Renal cortical epithelial cell (primary cell): ENCODE measurements at regions not wholly inside any gene's neighbourhood (a gene's known extent, or its start where the extent isn't known, plus 50 kb on each side); places are given as distances from the start of the nearest gene placed in this dataset.
"Not testable (repeated sequence)": the region's sequence is repeated elsewhere in the genome, so short reads cannot be mapped to it uniquely, and the experiment has no call there.

ENCODE experiments used
- DNase-seq: peaks from one replicate; pipeline ENCODE4 v3.0.0-alpha.2; 2011; ENCODE audit warnings: low read depth

GRCh38 chr2:163085366-163086024 lies 246.9 kb upstream of the KCNH7 start:
- not testable (repeated sequence) for DNase-seq

GRCh38 chr2:163081754-163082153 lies 243.2 kb upstream of the KCNH7 start:
- no peak for DNase-seq

GRCh38 chr2:163077241-163077640 lies 238.7 kb upstream of the KCNH7 start:
- DNase-seq = peak; percentile 62

- peak; percentile 72 for DNase-seq
Observed at GRCh38 chr2:163066085-163066484, 227.5 kb upstream of the KCNH7 start.

- no peak for DNase-seq
Observed at GRCh38 chr2:163062524-163062923, 224.0 kb upstream of the KCNH7 start.

- no peak for DNase-seq
Observed at GRCh38 chr2:163046615-163047014, 208.0 kb upstream of the KCNH7 start.

- no peak for DNase-seq
Observed at GRCh38 chr2:163045830-163046229, 207.3 kb upstream of the KCNH7 start.

- peak; percentile 93 for DNase-seq
Observed at GRCh38 chr2:163044114-163044513, 205.5 kb upstream of the KCNH7 start.

- no peak for DNase-seq
Observed at GRCh38 chr2:163043201-163043600, 204.6 kb upstream of the KCNH7 start.

GRCh38 chr2:163039266-163039665 lies 200.7 kb upstream of the KCNH7 start:
- DNase-seq = no peak

GRCh38 chr2:163028807-163029206 lies 190.2 kb upstream of the KCNH7 start:
- no peak for DNase-seq

GRCh38 chr2:163026136-163026775 lies 187.7 kb upstream of the KCNH7 start:
- DNase-seq = not testable (repeated sequence)

- not testable (repeated sequence) for DNase-seq
Observed at GRCh38 chr2:163016882-163017281, 178.3 kb upstream of the KCNH7 start.

GRCh38 chr2:163011000-163011399 lies 172.4 kb upstream of the KCNH7 start:
- DNase-seq = no peak

GRCh38 chr2:163008642-163009041 lies 170.1 kb upstream of the KCNH7 start:
- DNase-seq = no peak

GRCh38 chr2:162994718-162995117 lies 156.2 kb upstream of the KCNH7 start:
- DNase-seq = no peak

GRCh38 chr2:162992828-162993227 lies 154.3 kb upstream of the KCNH7 start:
- no peak for DNase-seq

- DNase-seq = peak; percentile 68
Observed at GRCh38 chr2:162989507-162989906, 150.9 kb upstream of the KCNH7 start.

GRCh38 chr2:162974771-162975170 lies 136.2 kb upstream of the KCNH7 start:
- DNase-seq = no peak

GRCh38 chr2:162972383-162972782 lies 133.8 kb upstream of the KCNH7 start:
- no peak for DNase-seq

GRCh38 chr2:162968306-162968705 lies 129.7 kb upstream of the KCNH7 start:
- no peak for DNase-seq

GRCh38 chr2:162967811-162968210 lies 129.2 kb upstream of the KCNH7 start:
- DNase-seq = no peak

- DNase-seq = no peak
Observed at GRCh38 chr2:162967147-162967546, 128.6 kb upstream of the KCNH7 start.

- peak; percentile 86 for DNase-seq
Observed at GRCh38 chr2:162965191-162965590, 126.6 kb upstream of the KCNH7 start.
